Activated naive CD4-positive, alpha-beta T cell treated with anti-CD3 and anti-CD28 coated beads, Interleukin-2, amount 50 U/mL, for 16 hours (primary cell): ENCODE measurements at regions not wholly inside any gene's neighbourhood (a gene's known extent, or its start where the extent isn't known, plus 50 kb on each side); places are given as distances from the start of the nearest gene placed in this dataset.

ENCODE experiments used
- DNase-seq: peaks from one replicate; pipeline ENCODE4 v3.0.0-alpha.2; 2020

DNA sequence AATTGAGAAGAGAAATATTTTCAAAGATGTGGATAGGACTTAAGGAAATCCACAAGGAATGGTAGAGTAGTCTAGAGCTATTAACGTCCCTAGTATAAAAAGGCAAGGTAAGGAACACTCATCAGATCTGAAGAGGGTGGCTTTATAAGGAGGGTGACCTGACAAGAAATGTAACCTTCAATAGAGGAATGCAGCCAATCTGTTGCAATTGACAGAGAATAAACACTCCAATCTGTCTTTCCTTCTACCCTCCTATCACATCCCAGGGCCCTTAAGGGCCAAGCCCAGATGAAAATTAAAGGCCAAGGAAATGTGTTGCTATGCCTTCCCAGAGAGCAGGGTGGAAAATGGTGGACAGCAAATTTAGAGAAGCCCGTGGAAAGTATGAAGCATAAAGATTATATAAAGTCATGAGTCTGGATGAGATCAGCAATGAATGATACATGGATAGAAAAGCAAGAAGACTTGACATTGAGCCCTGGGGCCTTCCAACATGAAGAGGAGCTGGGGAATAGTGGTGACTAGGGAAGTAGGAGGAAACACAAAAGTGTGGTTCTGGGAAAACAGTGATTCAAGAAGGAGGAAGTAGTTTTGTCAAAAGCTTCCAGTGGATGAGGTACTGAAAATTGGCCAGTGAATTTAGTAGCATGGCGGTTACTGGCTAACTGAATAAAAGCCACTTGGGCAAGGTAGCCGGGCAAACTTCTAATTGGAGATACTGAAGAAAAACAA lies 270.6 kb upstream of the TANK start:
- no peak for DNase-seq

- DNase-seq, result no peak
Measured at GRCh38 chr2:160890667-160891352, 269.4 kb upstream of the TANK start.

- no peak for DNase-seq
Measured at GRCh38 chr2:160891353-160891740, 268.9 kb upstream of the TANK start.

DNA sequence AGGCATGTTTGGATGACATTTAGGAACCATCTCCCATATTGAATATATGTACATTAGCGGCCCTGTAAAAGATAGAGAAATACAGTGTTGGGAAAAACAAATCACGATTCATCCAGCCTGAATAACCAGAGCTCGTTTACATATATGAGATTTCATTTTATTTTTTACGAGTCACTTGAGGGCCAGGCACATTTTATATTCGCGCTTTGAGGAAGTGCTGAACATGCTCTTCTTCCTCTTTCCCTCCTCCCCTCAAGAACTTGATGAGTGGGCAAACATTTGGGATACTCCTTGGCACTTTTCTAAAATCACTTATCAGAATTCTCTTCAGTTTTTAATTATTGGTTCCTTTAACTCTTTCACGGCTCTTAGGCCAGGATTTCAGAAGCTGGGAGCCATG lies 268.0 kb upstream of the TANK start:
- no peak for DNase-seq

- no peak for DNase-seq
Measured at GRCh38 chr2:160893581-160893980, 266.6 kb upstream of the TANK start.

- no peak for DNase-seq
Measured at GRCh38 chr2:160898581-160899307, 261.5 kb upstream of the TANK start.

GRCh38 chr2:160901613-160902012 lies 258.6 kb upstream of the TANK start:
- no peak for DNase-seq

- no peak for DNase-seq
Measured at GRCh38 chr2:160905862-160906261, 254.4 kb upstream of the TANK start.

DNA sequence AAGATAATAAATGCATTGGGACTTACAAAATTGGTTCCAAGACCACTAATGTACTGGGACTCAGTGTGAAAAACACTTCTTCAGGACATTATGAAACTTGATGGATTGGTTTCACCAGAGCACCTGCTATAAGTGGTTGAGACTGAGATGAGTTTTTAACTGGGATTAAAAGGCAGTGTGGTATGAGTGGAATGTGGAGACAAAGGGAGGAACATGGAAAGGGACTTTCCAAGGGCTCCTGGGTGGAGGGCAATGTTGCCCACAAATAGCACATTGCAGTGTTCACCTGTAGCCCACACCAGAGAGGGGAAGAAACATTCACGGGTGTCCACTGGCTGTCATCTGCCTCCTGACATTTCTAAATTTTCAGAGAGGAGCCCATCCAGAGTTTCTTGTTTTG lies 253.3 kb upstream of the TANK start:
- no peak for DNase-seq

GRCh38 chr2:160907738-160908137 lies 252.5 kb upstream of the TANK start:
- DNase-seq, result no peak

GRCh38 chr2:160908157-160908556 lies 252.1 kb upstream of the TANK start:
- DNase-seq, result no peak

DNA sequence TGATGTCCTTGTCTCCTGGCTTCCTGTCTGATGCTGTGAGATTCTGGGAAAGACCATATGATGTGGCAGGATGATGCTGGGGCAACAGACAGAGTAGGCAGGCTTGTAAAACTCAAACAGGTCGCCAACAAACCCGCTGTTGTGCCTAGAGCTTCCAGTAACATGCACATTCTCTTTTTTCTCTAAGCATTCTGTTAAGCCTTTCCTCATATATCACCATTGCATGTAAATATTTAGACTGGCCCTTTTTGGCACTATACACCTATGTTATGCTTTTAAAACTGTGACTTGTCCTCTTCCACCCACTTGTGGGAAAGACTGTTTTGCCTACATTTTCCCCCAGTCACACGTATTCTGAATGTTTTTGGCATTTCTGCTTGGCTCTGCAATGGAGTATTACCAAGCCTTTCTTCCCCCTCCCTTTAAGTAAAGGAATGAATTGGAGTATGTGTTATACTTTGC lies 250.4 kb upstream of the TANK start:
- DNase-seq, result no peak

GRCh38 chr2:160910681-160911080 lies 249.5 kb upstream of the TANK start:
- no peak for DNase-seq

GRCh38 chr2:160911258-160911657 lies 249.0 kb upstream of the TANK start:
- no peak for DNase-seq

- no peak for DNase-seq
Measured at GRCh38 chr2:160912276-160912675, 248.0 kb upstream of the TANK start.

- no peak for DNase-seq
Measured at GRCh38 chr2:160913323-160913722, 246.9 kb upstream of the TANK start.

GRCh38 chr2:160914217-160914616 lies 246.0 kb upstream of the TANK start:
- DNase-seq, result no peak

DNA sequence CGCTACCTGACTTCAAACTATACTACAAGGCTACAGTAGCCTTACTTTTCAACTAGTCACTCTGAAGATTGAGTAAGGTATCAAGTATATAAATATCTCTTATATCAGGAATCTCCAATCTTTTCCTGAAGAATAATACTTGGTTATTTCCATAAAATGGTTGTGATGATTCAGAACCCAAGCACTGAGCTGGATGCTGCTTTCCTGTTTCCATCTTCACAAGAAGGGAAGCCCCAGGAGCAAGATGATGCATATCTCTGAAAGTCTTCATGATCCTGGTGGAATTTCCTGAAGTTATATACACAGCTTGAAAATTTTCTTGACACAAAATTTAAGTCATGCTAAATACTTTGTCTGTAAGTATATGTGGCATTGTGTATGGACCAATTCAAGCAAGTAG lies 243.9 kb upstream of the TANK start:
- DNase-seq, result no peak

DNA sequence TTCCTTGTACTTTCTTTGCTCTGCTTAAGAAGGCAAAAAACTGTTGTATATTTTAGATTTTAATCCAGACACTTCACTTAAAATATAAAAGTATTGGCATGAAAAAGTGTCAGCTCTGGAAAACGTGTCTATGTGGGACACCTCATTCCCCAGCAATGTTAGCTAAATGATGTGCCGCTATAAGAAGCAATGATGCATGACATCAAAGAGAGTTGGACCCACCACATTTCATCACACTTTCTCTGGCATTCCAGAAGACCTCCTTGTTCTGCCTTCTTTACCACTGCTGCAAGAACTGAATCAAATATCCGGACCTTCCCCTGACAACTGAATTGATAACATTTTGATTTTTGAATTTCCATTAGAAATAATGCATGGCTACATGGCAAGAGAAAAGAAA lies 242.4 kb upstream of the TANK start:
- no peak for DNase-seq

GRCh38 chr2:160918258-160918657 lies 242.0 kb upstream of the TANK start:
- no peak for DNase-seq

DNA sequence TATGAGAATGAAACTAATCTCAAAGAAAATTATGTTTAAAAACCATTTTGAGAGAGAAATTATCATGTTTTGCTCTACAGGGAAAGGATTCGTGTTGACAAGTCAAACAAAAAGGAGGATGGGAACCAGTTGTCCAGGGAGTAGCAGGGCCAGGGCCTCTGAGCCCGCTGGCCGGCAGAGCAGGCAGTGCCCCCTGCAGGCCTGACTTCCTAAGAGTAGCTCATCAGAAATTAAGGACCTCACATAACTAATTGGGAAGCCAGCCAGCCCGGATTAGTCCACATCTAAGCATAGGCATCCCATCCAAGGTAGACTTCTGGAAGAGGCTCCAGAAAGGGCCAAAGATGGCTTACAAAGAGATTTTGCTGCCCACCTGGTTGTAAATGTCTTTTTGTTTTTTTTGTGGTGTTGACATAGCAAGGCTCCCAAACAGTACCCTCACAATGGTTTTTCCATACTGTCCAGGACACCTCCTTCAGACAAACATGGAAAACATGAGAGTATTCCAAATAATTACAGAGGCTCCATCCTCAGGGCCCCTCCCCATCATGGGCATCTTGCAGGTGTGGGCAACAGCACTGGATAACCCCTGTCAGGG lies 241.2 kb upstream of the TANK start:
- DNase-seq, result peak; percentile 16

GRCh38 chr2:160920061-160920460 lies 240.2 kb upstream of the TANK start:
- no peak for DNase-seq

GRCh38 chr2:160920791-160921303 lies 239.4 kb upstream of the TANK start:
- no peak for DNase-seq
